T-helper 2 cell treated with Interferon-gamma antibody and Interleukin-4, amounts not matched to agents 5 μg/mL and 100 μg/mL, for 36 hours (primary cell): ENCODE measurements at regions not wholly inside any gene's neighbourhood (a gene's known extent, or its start where the extent isn't known, plus 50 kb on each side); places are given as distances from the start of the nearest gene placed in this dataset.
A peak's percentile ranks its signal among the peaks of the same experiment; 100 is the strongest.
"Not testable (repeated sequence)": the region's sequence is repeated elsewhere in the genome, so short reads cannot be mapped to it uniquely, and the experiment has no call there.

Source experiments
- DNase-seq: peaks from one replicate; pipeline ENCODE4 v3.0.0; 2021; ENCODE audit warnings: low spot score
- H3K27ac Mint-ChIP-seq: one replicate; pipeline ENCODE4 v1.8.0; 2021; ENCODE audit warnings: mild to moderate bottlenecking, mixed read lengths
- H3K27me3 Mint-ChIP-seq: one replicate; pipeline ENCODE4 v1.8.0; 2021; ENCODE audit warnings: low read depth, mixed read lengths
- H3K36me3 Mint-ChIP-seq: one replicate; pipeline ENCODE4 v1.8.0; 2021; ENCODE audit warnings: low read depth, mixed read lengths
- H3K4me1 Mint-ChIP-seq: one replicate; pipeline ENCODE4 v1.8.0; 2021; ENCODE audit warnings: low read depth, mixed read lengths
- H3K4me3 Mint-ChIP-seq: one replicate; pipeline ENCODE4 v1.8.0; 2022; ENCODE audit warnings: mild to moderate bottlenecking, moderate library complexity, mixed read lengths
- H3K9me3 Mint-ChIP-seq: one replicate; pipeline ENCODE4 v1.8.0; 2021; ENCODE audit warnings: mixed read lengths

DNA sequence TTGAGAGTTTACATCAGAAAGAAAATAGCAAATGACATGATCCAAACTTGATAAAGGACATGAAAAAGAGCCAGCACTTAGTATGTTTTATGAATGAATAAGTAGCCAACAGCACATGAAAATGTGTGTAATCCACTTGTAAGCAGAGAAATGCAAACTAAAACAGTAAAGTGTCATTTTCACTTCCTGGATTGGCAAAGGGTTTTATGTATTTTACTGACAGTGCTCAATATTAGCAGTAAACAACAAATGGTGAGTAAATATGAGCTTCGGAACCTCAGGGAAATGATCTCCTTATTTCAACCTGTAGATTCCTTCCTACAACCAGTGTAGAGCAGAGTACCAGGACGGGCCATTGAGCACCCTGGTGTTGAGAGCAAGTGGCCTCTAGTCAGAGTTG is 153.8 kb upstream of the PDCD2 start:
- DNase-seq, H3K9me3 Mint-ChIP-seq, H3K4me1 Mint-ChIP-seq, H3K4me3 Mint-ChIP-seq, H3K27me3 Mint-ChIP-seq, H3K27ac Mint-ChIP-seq, H3K36me3 Mint-ChIP-seq: not testable (repeated sequence)

DNA sequence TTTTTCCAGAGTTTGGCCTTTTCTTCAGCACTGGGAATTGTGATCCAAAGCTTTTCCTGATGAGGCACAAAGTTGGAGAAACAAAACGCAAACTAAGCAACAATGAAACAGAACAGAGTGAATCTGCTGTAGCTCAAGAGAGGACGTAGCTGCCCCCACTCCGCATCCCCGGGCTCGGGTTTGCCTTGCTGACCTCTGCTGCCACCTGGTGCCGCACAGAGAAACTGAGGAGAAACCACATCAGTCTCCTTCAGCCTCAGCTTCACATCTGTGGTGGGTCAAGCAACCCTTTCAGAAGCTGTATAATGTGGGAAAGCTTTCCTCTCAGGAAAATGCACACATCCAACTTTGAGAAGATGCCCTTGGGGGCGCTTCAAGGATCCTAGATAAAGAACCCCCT is 151.9 kb upstream of the PDCD2 start:
- H3K4me1 Mint-ChIP-seq, H3K9me3 Mint-ChIP-seq, H3K27me3 Mint-ChIP-seq, H3K4me3 Mint-ChIP-seq, H3K27ac Mint-ChIP-seq, H3K36me3 Mint-ChIP-seq, DNase-seq: not testable (repeated sequence)

DNA sequence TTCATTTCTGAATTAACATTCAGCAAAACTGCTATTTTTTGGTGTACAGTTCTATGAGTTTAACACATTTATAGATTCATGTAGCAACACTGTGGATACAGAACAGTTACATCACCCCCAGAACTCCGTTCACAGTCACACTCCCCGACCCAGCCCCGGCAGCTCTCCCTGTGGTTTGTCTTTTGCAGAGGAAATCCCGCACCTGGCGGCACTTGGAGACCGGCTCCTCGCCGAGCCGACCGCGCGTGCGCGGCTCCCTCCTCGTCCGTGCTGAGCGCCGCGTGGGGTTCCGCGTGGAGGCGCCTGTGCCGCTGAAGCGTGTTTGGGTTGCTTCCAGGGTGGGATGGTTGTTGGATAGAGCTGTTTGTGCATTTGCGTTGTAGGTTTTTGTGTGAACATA is 132.6 kb upstream of the PDCD2 start:
- peak; percentile 4 for DNase-seq
- not testable (repeated sequence) for H3K9me3 Mint-ChIP-seq, H3K27me3 Mint-ChIP-seq, H3K4me3 Mint-ChIP-seq, H3K27ac Mint-ChIP-seq, H3K36me3 Mint-ChIP-seq, H3K4me1 Mint-ChIP-seq

DNA sequence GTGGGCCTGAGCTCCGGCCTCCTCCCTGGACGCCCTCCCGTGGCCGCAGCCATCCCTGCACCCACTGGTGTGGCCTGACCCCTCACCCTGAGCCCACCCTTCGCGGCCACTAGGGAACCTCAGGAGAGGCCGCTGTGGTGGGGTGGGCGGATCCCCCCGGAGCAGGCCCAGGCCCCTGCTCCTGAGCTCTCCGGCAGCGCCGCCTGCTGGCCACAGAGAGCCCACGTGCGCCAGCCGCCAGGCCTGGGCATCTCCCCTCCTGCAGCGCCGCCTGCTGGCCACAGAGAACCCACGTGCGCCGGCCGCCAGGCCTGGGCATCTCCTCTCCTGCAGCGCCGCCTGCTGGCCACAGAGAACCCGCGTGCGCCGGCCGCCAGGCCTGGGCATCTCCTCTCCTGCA is 128.3 kb upstream of the PDCD2 start:
- DNase-seq, H3K4me3 Mint-ChIP-seq, H3K36me3 Mint-ChIP-seq, H3K27me3 Mint-ChIP-seq, H3K27ac Mint-ChIP-seq, H3K9me3 Mint-ChIP-seq, H3K4me1 Mint-ChIP-seq: not testable (repeated sequence)

DNA sequence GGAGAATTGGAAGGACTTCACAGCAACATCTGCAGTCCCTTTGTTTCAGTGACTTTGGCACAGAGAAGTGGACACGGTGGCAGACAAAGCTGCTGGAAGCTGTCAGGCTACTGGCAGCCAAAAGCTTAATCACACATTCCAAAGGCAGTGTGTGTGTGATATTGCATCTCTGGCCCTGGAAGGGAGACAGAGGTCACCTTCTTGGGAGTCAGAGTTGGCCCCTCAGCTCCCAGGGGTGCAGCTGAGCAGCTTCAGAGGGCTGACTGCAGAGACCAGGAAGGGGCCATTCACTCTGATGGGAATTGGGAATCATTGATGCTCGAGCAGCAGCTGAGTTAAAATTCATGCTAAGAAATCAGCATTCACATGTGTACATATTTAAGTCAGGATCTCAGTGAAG is 115.7 kb upstream of the PDCD2 start:
- H3K27ac Mint-ChIP-seq, DNase-seq, H3K27me3 Mint-ChIP-seq, H3K9me3 Mint-ChIP-seq, H3K4me1 Mint-ChIP-seq, H3K4me3 Mint-ChIP-seq, H3K36me3 Mint-ChIP-seq: not testable (repeated sequence)
